CD4-positive, alpha-beta memory T cell (primary cell): ENCODE measurements at regions not wholly inside any gene's neighbourhood (a gene's known extent, or its start where the extent isn't known, plus 50 kb on each side); places are given as distances from the start of the nearest gene placed in this dataset.
"Not testable (repeated sequence)": the region's sequence is repeated elsewhere in the genome, so short reads cannot be mapped to it uniquely, and the experiment has no call there.

ENCODE experiments used
- CTCF ChIA-PET: fragments of 350-600 bp; sonication (Branson Sonifier 250); formaldehyde crosslinking; loops from one replicate; lab custom pipeline; 2021; ENCODE audit warnings: inconsistent platforms; ENCODE audit not compliant: partially characterized antibody; lab: Charles Lee
- POLR2A ChIA-PET: fragments of 350-600 bp; sonication (Branson Sonifier 250); formaldehyde crosslinking; loops from one replicate; lab custom pipeline; 2021; ENCODE audit not compliant: partially characterized antibody; lab: Charles Lee
- DNase-seq, 5 donors: peaks; one replicate each; pipeline versions ENCODE4 v3.0.0 to v3.0.0-alpha.2; 2020 to 2022; ENCODE audit warnings: mixed read lengths in 1 of 5
- H3K27ac ChIP-seq: one replicate; pipeline ENCODE4 v1.7.0; 2013; ENCODE audit warnings: low read depth, low read length
- H3K27me3 ChIP-seq: 2 replicates; pipeline ENCODE4 v1.7.0; 2013; ENCODE audit warnings: mild to moderate bottlenecking, low read length, moderate library complexity; ENCODE audit not compliant: insufficient read depth
- H3K36me3 ChIP-seq: 2 replicates; pipeline ENCODE4 v1.7.0; 2013; ENCODE audit warnings: mild to moderate bottlenecking, low read length, moderate library complexity; ENCODE audit not compliant: insufficient read depth
- H3K4me1 ChIP-seq: 2 replicates; pipeline ENCODE4 v1.7.0; 2013; ENCODE audit warnings: mild to moderate bottlenecking, low read length, moderate library complexity; ENCODE audit not compliant: insufficient read depth
- H3K4me3 ChIP-seq, 2 donors: one replicate each; pipeline ENCODE4 v1.7.0; 2013; ENCODE audit warnings: low read length in 2 of 2, mild to moderate bottlenecking in 1 of 2
- H3K9me3 ChIP-seq, 2 donors: one replicate each; pipeline ENCODE4 v1.7.0; 2013; ENCODE audit warnings: low read length in 2 of 2, control low read depth in 1 of 2; ENCODE audit not compliant: control insufficient read depth in 1 of 2
- H3K27ac Mint-ChIP-seq, 7 donors: one replicate each; pipeline ENCODE4 v1.8.0; 2020 to 2021; ENCODE audit warnings: mixed read lengths in 7 of 7, mild to moderate bottlenecking in 6 of 7, inconsistent platforms in 3 of 7, moderate library complexity in 3 of 7
- H3K27me3 Mint-ChIP-seq, 2 donors: one replicate each; pipeline ENCODE4 v1.8.0; 2020 to 2021; ENCODE audit warnings: mixed read lengths in 2 of 2
- H3K36me3 Mint-ChIP-seq, 2 donors: one replicate each; pipeline ENCODE4 v1.8.0; 2020 to 2021; ENCODE audit warnings: mixed read lengths in 2 of 2, inconsistent platforms in 1 of 2, mild to moderate bottlenecking in 1 of 2
- H3K4me1 Mint-ChIP-seq, 4 donors: one replicate each; pipeline ENCODE4 v1.8.0; 2020 to 2021; ENCODE audit warnings: mixed read lengths in 4 of 4, mild to moderate bottlenecking in 1 of 4
- H3K4me3 Mint-ChIP-seq, 8 donors: one replicate each; pipeline ENCODE4 v1.8.0; 2020 to 2021; ENCODE audit warnings: mixed read lengths in 8 of 8, mild to moderate bottlenecking in 7 of 8, moderate library complexity in 6 of 8, inconsistent platforms in 3 of 8
- H3K9me3 Mint-ChIP-seq, 8 donors: one replicate each; pipeline ENCODE4 v1.8.0; 2020 to 2021; ENCODE audit warnings: mixed read lengths in 8 of 8, mild to moderate bottlenecking in 5 of 8, inconsistent platforms in 3 of 8, moderate library complexity in 1 of 8
- intact Hi-C: fragments of 100-400 bp; cut with micrococcal nuclease; formaldehyde crosslinking; loops from one replicate; pipeline ENCODE4 v1.15.1; 2023

GRCh38 chrX:10697616-10698317 is 77.4 kb upstream of the MID1 start:
- no peaks in the 10 kb centered on the region for H3K4me1 Mint-ChIP-seq
- H3K9me3 Mint-ChIP-seq: peaks cover 0 to 13% (median 8%) of the 10 kb centered on the region in 8 donors
- no peak overlapping the region for H3K27ac ChIP-seq
- POLR2A ChIA-PET: no interaction called here
- H3K27me3 ChIP-seq: no peaks in the 10 kb centered on the region
- intact Hi-C loops: no loop called here
- no peaks in the 10 kb centered on the region for H3K36me3 ChIP-seq
- H3K9me3 ChIP-seq: no peaks in the 10 kb centered on the region
- H3K4me3 ChIP-seq: no peak overlapping the region
- no peaks in the 10 kb centered on the region for H3K36me3 Mint-ChIP-seq
- no peaks in the 10 kb centered on the region for H3K4me1 ChIP-seq
- CTCF ChIA-PET: interaction anchor here (0.8 kb wide), 1 partner anchor 27 kb away, joined by 3 read pairs; no protein-coding TSS in a partner anchor
- H3K27me3 Mint-ChIP-seq: no peaks in the 10 kb centered on the region
- no peak for DNase-seq
- H3K4me3 Mint-ChIP-seq: no peak overlapping the region
- no peak overlapping the region for H3K27ac Mint-ChIP-seq

- Mint-ChIP-seq H3K36me3 (no peaks in the 10 kb centered on the region), H3K4me1 (no peaks in the 10 kb centered on the region), H3K27ac (no peak overlapping the region), H3K4me3 (no peak overlapping the region), H3K9me3 (peaks cover 0 to 11% (median 5%) of the 10 kb centered on the region in 8 donors), H3K27me3 (no peaks in the 10 kb centered on the region)
- H3K27me3 ChIP-seq: no peaks in the 10 kb centered on the region
- ChIA-PET POLR2A (no interaction called here), CTCF (no interaction called here)
- no peaks in the 10 kb centered on the region for H3K9me3 ChIP-seq
- H3K36me3 ChIP-seq: no peaks in the 10 kb centered on the region
- DNase-seq: no peak
- intact Hi-C loops: no loop called here
- H3K4me3 ChIP-seq: no peak overlapping the region
- no peaks in the 10 kb centered on the region for H3K4me1 ChIP-seq
- no peak overlapping the region for H3K27ac ChIP-seq
These were observed 77.9 kb upstream of the MID1 start for GRCh38 chrX:10698318-10698640.

- intact Hi-C loops: no loop called here
These were observed 81.6 kb upstream of the MID1 start for GRCh38 chrX:10702031-10702430.

DNA sequence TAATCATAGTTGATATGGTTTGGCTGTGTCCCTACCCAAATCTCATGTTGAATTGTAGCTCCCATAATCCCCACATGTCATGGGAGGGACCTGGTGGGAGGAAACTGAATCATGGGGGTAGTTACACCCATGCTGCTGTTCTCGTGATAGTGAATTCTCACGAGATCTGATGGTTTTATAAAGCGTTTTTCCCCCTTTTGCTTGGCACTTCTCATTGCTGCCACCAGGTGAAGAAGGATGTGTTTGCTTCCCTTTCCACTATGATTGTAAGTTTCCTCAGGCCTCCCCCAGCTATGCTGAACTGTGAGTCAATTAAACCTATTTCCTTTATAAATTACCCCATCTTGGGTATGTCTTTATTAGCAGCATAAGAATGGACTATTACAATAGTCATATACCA is 86.0 kb upstream of the MID1 start:
- H3K9me3 Mint-ChIP-seq, H3K27ac ChIP-seq, H3K4me1 Mint-ChIP-seq, H3K4me3 Mint-ChIP-seq, POLR2A ChIA-PET, H3K4me1 ChIP-seq, DNase-seq, H3K27ac Mint-ChIP-seq, H3K27me3 Mint-ChIP-seq, H3K36me3 ChIP-seq, H3K4me3 ChIP-seq, CTCF ChIA-PET, H3K27me3 ChIP-seq, H3K36me3 Mint-ChIP-seq, H3K9me3 ChIP-seq, intact Hi-C loops: not testable (repeated sequence)

More at GRCh38 chrX:10702031-10702430, 81.6 kb upstream of the MID1 start:
- Mint-ChIP-seq H3K4me1 (no peaks in the 10 kb centered on the region), H3K9me3 (peaks cover 0 to 3% (median 0%) of the 10 kb centered on the region in 8 donors), H3K27me3 (no peaks in the 10 kb centered on the region), H3K36me3 (no peaks in the 10 kb centered on the region), H3K4me3 (no peak overlapping the region), H3K27ac (no peak overlapping the region)
- POLR2A ChIA-PET: no interaction called here
- no peaks in the 10 kb centered on the region for H3K36me3 ChIP-seq
- H3K4me3 ChIP-seq: no peak overlapping the region
- no peaks in the 10 kb centered on the region for H3K4me1 ChIP-seq
- H3K27me3 ChIP-seq: no peaks in the 10 kb centered on the region
- no peaks in the 10 kb centered on the region for H3K9me3 ChIP-seq
- CTCF ChIA-PET: no interaction called here
- no peak for DNase-seq
- no peak overlapping the region for H3K27ac ChIP-seq

- H3K27ac ChIP-seq: no peak overlapping the region
- H3K9me3 ChIP-seq: no peaks in the 10 kb centered on the region
- H3K27me3 Mint-ChIP-seq: peaks cover 0 to 2% of the 10 kb centered on the region in 2 donors
- H3K4me3 Mint-ChIP-seq: no peak overlapping the region
- H3K4me1 Mint-ChIP-seq: no peaks in the 10 kb centered on the region
- H3K9me3 Mint-ChIP-seq: peaks cover 0 to 5% (median 0%) of the 10 kb centered on the region in 8 donors
- no peaks in the 10 kb centered on the region for H3K4me1 ChIP-seq
- no peaks in the 10 kb centered on the region for H3K36me3 Mint-ChIP-seq
- no peak overlapping the region for H3K4me3 ChIP-seq
- ChIA-PET POLR2A (no interaction called here), CTCF (no interaction called here)
- DNase-seq: no peak
- no peaks in the 10 kb centered on the region for H3K36me3 ChIP-seq
- H3K27ac Mint-ChIP-seq: no peak overlapping the region
- H3K27me3 ChIP-seq: no peaks in the 10 kb centered on the region
- intact Hi-C loops: no loop called here
These were observed 87.4 kb upstream of the MID1 start for GRCh38 chrX:10707773-10708172.

DNA sequence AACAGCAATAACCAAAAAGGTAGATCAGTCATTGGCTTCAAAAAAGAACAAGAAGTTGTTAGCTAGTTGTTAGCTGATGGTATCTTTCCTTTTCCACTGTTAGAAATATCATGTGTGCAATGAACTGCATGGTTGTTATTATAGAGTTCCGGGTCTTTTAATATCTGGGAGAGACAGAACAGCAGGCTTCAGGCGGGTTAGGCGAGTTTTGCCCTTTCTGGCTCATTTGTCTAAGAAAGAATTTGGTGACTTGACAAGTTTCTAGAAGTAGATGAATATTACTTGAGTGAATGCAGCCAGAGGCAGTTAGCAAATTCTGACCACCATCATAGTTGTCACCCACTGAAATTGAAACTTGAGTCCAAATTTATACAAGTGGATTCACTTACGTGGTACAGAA is 88.9 kb upstream of the MID1 start:
- no peak for DNase-seq
- ChIA-PET POLR2A (no interaction called here), CTCF (no interaction called here)
- Mint-ChIP-seq H3K27me3 (peaks cover 0 to 2% of the 10 kb centered on the region in 2 donors), H3K4me1 (no peaks in the 10 kb centered on the region), H3K4me3 (no peak overlapping the region), H3K36me3 (no peaks in the 10 kb centered on the region), H3K27ac (no peak overlapping the region), H3K9me3 (peaks cover 0 to 5% (median 1%) of the 10 kb centered on the region in 8 donors)
- intact Hi-C loops: no loop called here
- Histone ChIP-seq H3K9me3 (no peaks in the 10 kb centered on the region), H3K27ac (no peak overlapping the region), H3K36me3 (no peaks in the 10 kb centered on the region), H3K4me1 (no peaks in the 10 kb centered on the region), H3K4me3 (no peak overlapping the region), H3K27me3 (no peaks in the 10 kb centered on the region)

- intact Hi-C loops: no loop called here
- Histone ChIP-seq H3K9me3 (no peaks in the 10 kb centered on the region), H3K4me1 (no peaks in the 10 kb centered on the region), H3K27me3 (no peaks in the 10 kb centered on the region), H3K4me3 (no peak overlapping the region), H3K27ac (no peak overlapping the region), H3K36me3 (no peaks in the 10 kb centered on the region)
- POLR2A ChIA-PET: no interaction called here
- no peaks in the 10 kb centered on the region for H3K4me1 Mint-ChIP-seq
- H3K27me3 Mint-ChIP-seq: peaks cover 0 to 2% of the 10 kb centered on the region in 2 donors
- H3K36me3 Mint-ChIP-seq: no peaks in the 10 kb centered on the region
- H3K4me3 Mint-ChIP-seq: no peak overlapping the region
- H3K27ac Mint-ChIP-seq: no peak overlapping the region
- no peak for DNase-seq
- H3K9me3 Mint-ChIP-seq: peaks cover 0 to 5% (median 1%) of the 10 kb centered on the region in 8 donors
- CTCF ChIA-PET: no interaction called here
These were observed 94.1 kb upstream of the MID1 start for GRCh38 chrX:10714531-10714930.
